ENCODE measurements at regions not wholly inside any gene's neighbourhood (a gene's known extent, or its start where the extent isn't known, plus 50 kb on each side); places are given as distances from the start of the nearest gene placed in this dataset.
"Not testable (repeated sequence)": the region's sequence is repeated elsewhere in the genome, so short reads cannot be mapped to it uniquely, and the experiment has no call there.

DNA sequence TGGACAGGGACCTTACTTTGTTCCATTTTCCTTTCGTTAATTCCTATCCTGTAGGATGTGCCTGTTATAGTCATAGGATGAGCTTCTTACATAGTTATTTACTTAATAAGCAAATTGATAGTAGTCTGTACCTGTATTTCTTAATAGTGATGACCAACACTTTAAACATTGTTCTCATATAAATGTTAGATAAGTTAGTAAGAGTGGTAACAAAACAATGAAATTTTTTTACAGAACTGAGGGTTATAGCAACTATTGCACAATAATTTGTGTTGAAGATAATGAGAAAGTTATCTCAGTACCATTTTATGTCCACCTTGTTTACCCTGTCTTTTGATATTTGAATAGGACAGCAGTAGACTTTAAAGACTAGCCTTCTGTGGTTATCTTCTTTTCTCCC, 162.9 kb upstream of the ELL2 start:
- no peak for DNase-seq

DNA sequence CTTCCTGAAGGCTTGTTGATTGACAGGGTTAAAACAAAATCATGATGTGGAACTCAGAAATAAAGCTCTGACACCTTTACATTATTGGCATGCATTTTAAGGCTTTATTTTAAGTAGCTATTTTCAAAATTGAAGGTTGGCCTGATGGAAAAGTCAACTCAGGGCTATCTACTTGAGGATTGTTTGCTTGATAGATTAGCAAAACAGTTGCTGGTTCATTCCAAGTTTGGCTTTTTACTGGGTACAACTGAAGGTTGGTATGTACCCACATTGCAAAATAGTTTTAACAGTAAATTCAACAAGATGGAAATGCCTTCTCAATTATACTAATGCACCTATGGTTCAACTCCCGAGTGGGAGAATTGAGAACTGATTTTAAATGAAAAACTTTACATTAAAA, 161.8 kb upstream of the ELL2 start:
- no peak for DNase-seq

DNA sequence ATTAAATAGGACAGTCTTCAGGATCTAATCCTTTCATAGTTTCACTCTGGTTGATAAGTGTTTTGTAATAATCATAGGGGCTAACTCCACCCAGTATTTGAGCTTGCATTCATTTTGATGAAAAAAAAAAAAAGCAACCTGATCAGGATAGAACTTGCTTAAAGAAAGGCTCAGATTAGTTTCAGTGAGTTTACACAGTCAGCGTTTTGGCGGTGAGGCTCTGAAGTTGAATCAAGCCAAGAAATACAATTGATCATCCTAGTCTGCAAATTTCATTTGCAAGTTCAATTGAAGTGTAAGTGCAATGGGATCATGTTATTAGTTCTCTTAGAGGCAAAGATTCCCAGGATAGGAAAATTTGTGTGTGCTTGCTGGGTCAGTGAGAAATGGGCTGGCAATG, 159.7 kb upstream of the ELL2 start:
- DNase-seq: no peak

DNA sequence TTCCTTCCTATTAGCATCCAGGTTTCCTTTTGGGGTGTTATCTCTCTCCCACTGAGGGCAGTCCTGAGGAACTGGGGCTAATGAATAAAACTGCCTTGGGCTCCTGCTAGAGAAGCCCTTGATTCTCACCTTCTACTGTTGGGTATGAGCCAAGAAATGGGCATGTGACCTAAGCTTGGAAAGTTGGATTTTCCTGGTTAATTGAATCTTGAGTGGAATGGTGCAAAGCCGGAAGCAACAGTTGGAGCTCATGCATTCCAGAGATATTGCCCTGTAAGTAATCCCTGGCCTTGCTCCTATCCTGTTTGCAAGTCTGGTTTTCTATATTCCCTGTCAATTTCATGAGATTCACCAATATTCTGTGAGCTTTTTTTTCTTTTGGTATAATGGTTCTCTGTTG, 158.5 kb upstream of the ELL2 start:
- no peak for DNase-seq

DNA sequence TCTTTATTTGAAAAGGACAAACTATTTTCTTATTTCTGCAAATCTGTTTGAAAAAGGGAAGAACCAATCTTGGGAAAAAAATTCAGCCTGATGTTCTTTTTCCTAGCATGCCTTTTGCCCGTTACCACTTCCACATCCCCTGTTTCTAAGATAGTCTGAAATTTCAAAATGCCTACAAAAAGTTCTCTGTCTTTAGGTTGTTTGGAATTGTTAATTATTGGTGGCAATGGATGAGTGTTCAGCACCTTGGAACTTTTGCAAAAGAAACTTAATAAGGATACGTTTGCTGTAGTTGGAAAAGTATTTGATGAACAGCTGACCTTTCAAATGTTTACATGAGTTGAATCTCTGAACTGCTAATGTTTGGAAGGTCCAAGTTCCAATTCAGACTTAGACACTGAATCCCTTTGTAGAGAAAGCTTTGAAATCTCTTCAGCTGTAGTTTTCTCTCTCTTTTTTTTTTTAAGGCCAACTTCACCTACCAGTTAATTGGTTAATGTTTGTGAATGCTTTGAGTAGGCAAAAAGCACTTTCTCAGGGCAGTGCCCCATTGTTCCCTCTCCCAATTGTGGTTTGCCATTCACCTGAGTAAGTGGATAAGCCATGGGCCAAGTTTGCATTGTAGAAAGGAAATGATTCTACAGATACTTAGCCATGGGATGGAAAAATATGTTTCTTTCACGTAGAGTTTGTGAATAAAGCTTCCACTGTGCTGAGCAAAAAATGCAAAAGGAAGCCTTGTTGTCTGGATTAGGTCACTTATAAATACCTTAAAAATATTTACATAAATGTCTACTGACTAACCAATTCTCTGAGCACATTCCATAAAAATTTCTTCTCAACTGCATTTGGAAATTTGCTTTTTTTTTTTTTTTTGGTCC, 156.4 kb upstream of the ELL2 start:
- DNase-seq: no peak

DNA sequence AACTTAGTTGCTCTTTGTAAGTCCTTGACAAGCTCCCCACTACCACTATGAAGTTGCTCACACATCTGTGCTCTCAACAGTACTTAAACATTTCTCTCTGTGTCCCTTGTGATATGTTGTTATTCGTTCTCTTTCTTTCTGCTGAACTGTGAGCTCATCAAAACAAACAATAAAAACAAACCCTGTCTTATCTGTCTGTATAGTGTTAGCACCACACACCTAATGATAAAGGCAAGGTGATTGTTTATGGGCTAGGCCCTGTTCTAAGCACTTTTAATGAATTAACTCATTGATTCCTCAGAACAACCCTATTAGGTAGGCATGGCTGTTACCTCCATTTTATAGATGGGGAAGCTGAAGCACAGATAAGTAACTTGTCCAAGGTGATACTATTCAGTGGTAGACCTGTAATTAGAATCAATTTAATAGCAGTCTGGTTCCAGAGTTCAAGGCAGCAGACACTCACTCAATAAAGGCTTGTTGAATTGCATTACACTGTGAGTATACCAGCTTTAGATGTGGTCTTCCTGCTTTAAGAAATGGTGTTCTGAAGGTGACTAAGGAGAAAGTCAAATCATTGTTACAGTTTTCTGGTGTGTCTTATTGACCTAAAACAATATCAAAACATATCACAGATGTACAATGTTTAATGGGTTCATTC, 153.6 kb upstream of the ELL2 start:
- no peak for DNase-seq

DNA sequence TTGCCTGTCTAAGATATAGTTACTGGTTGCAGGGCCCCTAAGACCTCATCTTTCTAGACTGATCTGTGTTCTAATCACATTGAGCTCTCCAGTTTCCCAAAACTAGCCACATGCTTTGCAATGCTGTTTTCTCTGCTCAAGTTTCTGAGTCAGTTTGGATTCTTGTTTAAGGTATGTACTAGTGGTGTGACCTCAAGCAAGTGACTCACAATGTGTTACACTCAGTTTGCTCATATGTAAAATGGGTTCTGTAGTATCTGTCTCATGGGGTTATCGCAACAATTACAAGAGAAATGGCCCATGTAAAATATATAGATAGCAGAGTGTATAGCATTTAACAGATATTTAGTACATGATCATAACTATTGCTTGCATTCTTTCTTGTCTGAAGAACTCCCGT, 153.1 kb upstream of the ELL2 start:
- DNase-seq: no peak

DNA sequence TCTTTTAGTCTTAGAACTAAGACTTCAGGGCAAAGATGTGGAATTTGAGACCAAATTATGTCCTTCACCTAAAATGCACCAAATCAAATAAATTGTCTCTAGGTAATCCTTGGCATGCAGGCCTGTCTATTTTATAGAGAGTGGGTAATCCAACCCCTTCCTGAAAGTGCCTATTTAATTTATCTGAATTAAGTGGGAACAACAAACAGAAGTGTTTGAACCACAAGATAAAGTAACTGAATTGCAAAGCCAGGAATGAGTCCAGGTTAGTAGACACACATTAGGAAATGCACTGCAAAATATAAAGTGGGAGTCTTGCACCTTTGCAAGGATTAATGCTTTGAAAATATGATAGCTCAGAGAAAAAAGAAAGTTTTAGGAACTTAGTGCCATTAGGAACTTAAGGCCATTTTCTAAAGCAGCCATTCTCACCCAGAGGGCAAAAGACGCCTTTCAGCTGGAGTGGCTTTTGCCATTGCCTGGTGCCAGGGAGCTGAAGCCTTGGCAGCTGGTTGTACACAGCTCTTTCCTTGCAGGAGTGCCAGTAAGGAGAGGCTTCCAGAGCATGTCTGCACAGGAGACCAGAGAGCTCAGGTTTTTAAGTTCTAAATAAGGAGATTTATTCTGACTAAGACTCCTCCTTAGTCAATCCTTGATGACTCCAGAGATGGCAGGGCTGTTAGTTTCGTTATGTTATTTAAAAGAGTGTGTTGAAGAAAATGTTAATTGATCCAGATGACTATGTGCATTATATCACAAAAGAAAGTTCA, 151.7 kb upstream of the ELL2 start:
- no peak for DNase-seq

DNA sequence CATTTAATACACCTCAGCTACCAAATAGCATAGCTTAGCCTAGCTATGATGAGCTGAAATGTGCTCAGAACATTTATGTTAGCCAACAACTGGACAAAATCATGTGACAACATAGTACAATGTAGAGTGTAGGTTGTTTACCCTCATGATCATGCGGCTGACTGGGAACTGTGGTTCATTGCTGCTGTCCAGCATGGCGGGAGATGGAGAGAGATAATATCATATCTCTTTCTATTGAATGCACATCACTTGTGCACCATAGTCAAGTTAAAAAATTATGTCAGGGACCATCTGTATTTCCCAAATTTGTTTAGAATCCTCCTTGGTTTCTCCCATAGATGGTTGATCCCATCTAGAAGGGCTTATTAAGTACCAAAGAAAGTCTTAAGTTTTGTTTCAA, 151.1 kb upstream of the ELL2 start:
- no peak for DNase-seq

DNA sequence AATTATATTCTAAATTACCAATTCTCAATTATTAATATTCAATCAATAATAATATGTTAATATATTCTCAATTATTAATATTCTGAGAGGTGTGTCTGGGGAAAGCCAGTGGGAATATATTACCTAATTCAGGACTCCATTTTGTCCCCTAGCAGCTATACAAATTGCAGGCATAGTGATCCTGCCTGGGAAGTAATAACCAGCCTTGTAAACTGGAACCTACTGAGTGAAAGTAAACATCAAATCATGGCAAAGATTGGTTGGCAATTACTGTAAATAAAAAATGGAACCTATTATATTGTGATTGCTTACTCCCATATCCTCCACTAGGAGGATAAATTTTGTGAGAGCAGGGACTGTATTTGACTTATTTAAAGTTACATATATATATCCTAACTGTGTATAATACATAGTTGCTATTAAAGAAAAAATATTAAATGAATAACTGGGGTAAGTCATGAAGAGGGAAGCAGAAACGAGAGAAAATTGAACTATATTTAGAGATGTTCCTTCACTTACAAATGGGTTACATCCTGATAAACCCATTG, 150.5 kb upstream of the ELL2 start:
- DNase-seq: no peak

DNA sequence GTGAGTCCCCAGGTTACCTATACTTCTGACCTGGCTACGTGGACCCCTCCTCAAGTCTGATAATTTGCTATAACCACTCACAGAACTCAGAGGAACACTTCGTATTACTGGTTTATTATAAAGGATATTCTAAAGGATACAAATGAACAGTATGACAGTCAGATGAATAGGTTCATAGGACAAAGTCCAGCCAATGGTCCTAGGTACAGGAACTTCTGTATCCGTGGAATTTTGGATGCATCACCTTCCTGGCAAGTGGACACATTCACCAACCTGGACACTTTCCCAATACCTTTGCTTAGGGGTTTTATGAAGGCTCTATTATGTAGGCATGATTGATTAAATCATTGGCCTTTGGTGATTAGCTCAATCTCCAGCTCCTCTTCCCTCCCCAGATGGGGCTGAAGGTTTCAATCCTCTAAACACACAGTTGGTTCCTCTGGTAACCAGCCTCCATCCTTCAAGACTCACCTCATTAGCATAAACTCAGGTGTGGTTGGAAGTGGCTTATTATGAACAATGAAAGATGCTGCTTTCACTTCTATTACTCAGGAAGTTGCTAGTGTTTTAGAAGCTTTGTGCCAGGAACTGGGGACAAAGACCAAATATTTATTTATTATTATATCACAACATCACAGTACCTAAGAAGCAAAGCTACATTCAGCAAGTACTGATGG, 149.6 kb upstream of the ELL2 start:
- no peak for DNase-seq

DNA sequence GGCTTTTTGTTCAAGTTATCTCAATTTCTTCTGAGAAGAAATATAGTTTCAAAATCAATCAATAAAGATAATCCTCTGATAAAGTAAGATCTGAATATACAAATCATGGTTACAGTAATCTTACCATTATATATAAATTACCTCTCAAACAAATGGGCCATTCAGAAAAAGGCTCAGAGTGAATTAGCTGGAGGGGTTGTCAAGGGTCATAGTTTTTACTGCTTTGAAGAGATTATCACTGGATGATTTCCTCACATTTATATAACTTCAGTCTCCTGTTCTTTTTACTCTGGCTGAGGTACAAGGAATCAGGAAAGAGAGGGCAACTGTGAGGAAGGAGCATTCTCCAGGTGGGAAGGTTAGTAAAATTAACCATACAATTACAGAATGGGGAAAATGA, 148.6 kb upstream of the ELL2 start:
- DNase-seq: no peak

DNA sequence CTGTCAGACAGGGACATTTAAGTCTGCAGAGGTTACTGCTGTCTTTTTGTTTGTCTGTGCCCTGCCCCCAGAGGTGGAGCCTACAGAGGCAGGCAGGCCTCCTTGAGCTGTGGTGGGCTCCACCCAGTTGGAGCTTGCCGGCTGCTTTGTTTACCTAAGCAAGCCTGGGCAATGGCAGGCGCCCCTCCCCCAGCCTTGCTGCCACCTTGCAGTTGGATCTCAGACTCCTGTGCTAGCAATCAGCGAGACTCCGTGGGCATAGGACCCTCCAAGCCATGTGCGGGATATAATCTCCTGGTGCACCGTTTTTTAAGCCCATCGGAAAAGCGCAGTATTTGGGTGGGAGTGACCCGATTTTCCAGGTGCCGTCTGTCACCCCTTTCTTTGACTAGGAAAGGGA, 147.0 kb upstream of the ELL2 start:
- not testable (repeated sequence) for DNase-seq

DNA sequence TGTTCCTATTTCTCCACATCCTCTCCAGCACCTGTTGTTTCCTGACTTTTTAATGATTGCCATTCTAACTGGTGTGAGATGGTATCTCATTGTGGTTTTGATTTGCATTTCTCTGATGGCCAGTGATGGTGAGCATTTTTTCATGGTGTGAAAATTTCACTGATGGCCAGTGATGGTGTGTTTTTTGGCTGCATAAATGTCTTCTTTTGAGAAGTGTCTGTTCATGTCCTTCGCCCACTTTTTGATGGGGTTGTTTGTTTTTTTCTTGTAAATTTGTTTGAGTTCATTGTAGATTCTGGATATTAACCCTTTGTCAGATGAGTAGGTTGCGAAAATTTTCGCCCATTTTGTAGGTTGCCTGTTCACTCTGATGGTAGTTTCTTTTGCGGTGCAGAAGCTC, 142.2 kb upstream of the ELL2 start:
- not testable (repeated sequence) for DNase-seq

DNA sequence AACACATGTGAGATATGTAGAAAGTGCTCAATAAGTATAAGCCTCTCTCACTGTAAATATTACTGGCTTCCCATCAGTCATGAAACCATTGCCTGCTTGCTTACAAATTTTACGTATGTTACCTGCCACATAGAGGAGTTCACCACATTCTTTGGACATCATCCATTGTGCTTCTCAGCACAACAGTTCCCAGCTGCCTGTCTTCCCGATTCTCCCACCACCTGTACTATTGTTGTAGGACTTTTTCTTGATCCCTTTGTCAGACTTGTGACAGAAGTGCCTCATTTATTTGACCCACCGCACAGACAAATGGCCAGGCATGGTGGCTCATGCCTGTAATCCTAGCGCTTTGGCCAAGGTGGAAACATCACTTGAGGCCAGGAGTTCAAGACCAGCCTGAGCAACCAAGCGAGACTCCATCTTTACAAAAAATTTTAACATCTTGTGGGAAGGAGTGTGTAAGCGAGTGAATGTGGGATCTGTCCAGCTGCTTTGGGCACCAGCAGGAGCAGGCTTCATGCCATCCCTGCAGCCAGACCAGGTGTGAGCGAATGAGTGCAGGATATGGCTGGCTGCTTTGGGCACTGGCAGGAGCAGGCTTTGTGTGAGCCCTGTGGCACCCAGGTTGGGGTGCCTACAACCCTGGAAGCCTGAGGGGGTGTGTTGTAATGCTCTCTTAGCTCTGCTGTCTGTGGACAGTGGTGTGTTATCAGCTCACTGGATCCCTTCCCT, 139.9 kb upstream of the ELL2 start:
- no peak for DNase-seq

DNA sequence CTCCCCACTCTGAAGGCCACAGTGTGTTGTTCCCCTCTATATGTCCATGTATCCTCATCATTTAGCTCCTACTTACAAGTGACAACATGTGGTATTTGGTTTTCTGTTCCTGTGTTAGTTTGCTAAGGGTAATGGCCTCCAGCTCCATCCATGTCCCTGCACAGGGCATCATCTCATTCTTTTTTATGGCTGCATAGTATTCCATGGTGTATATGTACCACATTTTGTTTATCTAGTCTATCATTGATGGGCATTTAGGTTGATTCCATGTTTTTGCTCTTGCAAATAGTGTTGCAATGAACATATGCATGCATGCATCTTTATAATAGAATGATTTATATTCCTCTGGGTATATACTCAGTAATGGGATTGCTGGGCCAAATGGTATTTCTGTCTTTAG, 135.8 kb upstream of the ELL2 start:
- DNase-seq: not testable (repeated sequence)

DNA sequence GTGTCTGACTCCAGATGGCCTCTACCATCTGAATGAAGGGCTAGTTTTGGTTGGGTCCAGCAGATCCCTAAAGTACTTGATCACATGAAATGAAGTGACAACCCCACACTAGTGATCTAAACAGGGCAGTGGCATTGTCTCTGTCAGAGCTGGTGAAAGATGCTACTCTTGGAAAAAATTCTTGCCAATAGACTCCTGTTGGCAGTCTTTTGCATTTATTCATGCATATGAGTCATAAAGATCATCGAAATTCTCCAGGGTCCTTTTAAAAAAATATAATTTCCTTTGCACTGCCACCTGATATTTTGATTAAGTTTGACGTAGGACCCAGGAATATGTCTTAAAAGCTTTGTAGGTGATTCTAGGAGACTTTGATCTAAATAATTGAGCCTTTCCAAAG, 135.1 kb upstream of the ELL2 start:
- no peak for DNase-seq

DNA sequence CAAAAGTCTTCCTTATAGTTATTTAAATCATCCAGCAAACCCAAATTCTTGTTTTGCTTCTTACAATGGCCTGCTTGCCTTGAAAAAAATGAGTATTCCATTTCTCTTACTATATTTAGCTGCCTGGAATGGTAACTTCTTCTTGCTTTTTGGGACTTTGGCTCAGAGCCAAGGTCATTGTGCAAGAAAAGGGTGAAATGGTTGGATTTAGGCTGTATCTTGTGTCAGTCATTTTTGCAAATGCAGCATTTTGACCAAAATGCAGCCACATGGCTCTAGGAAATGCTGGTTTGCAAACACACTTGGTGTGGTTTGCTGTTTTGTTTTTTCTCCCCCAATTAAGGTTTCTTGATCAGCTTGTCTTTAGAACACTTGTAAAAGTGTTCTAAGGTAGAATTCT, 133.3 kb upstream of the ELL2 start:
- DNase-seq: no peak

DNA sequence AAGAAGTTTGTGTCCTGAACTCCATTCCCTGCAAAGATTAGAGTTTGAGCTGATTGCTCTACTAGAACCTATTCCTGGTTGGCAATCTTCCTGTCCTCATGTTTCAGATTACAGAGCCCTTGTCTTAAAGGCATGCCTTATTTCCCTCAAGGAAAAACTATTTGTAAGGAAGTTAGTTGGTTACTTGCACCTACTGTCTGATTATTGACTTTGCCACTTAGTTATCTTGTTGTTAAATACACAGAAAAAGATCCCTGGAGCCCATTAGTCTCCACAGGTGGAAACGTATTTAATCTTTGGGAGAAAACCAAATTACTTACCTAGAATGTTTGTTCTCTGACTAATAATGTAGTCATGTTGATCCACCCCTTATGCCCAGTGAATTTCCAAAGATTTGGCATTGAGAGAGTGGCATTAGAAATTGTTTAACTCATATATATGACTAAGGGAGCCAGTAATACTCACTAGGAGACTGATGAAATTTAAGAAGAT, 132.3 kb upstream of the ELL2 start:
- DNase-seq: no peak

DNA sequence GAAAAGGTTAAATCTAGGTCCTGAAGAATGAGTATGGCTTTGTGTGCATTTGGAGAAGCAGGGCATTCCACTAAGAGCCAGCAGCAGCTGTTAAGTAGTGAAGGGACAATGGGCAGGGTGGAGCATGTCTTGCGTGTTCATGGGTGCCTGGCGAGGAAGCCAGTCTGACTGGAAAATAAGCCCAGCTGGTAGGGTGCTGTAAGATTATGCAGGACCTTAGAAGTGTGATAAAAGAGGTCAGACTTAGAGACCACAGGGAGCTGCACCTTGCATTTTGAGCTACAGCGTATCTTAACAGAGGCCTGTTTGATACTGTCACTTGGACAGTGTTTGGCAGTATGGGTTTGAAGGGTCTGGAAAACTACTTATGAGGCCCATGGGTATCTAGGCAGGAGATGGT, 131.7 kb upstream of the ELL2 start:
- no peak for DNase-seq

DNA sequence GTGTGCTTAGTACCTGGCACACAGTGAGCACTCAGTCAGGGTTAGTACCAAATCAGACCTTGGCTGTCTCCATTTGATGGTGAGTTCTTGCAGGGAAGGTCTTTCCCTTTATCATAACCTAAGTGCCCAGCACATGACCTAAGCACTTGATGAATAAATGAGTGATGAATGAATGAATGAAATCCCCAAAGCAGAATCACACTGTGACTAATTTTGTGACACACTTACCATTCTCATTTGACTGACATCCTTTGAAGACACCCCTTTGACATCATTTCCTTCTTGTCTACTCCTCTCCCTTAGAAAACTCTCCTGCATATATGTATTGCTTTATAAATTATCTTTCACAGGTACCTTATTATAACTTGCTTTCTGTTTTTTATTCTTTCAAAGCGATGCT, 130.2 kb upstream of the ELL2 start:
- DNase-seq: no peak

DNA sequence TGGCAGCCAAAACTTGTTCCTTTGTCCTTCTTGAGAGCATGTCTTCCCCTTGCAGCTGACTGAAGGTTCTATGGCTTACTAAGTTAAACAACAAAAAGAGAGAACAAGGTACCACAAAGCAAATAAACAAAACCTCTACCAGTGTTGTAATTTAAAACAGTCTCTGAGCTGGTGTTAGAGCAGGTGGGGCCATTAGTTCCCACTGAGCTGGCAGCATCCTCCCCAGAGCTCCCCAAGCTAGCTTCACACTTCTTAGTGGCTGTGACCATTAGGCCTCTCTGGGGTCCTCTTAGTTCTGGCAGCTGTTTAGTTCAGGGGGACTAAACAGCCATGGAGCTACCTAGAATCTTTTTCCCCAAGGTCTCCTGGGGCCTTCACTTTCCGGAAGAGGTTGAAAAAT, 128.6 kb upstream of the ELL2 start:
- DNase-seq: no peak

Measured in activated naive CD4-positive, alpha-beta T cell treated with Interleukin-2 at 50 U/mL for 16 hours (primary cell).